IMR-90 (cell line): ENCODE measurements at regions not wholly inside any gene's neighbourhood (a gene's known extent, or its start where the extent isn't known, plus 50 kb on each side); places are given as distances from the start of the nearest gene placed in this dataset.

Experiments
- ATAC-seq: fragments of 200-7000 bp; cut with Tn5 transposase; 2 replicates; pipeline ENCODE4 v1.9.1; 2020; ENCODE audit warnings: low read depth, mild to moderate bottlenecking, moderate library complexity
- BruUV-seq: library from RNA; stranded (reverse); fragments of 400-500 nt; replicated peaks from 2 replicates; lab custom pipeline; 2021; lab: Mats Ljungman, UMichigan
- CTCF ChIA-PET: fragments of 300-600 bp; formaldehyde crosslinking; extraction: SDS; loops from one replicate; lab custom pipeline; 2021; ENCODE audit warnings: antibody characterized with exemption; lab: Yijun Ruan, JAX
- POLR2A ChIA-PET: fragments of 300-600 bp; sonication (Branson Sonifier 250); formaldehyde crosslinking; loops from one replicate; lab custom pipeline; 2022; ENCODE audit warnings: antibody characterized with exemption; ENCODE audit not compliant: unreplicated experiment; lab: Charles Lee
- DNase-seq: peaks from one replicate; pipeline ENCODE4 v3.0.0; 2013
- H2AFZ ChIP-seq: replicated peaks from 2 replicates; pipeline ENCODE3; 2013; ENCODE audit warnings: low read length, mild to moderate bottlenecking; ENCODE audit not compliant: poor library complexity
- H2AK5ac ChIP-seq: 2 replicates; pipeline ENCODE4 v1.6.1; 2013; ENCODE audit warnings: low read depth, low read length, inconsistent platforms
- H2AK9ac ChIP-seq: replicated peaks from 2 replicates; pipeline ENCODE3; 2013; ENCODE audit warnings: mild to moderate bottlenecking, low read depth, low read length, moderate library complexity; ENCODE audit not compliant: poor library complexity
- H2BK120ac ChIP-seq: 2 replicates; pipeline ENCODE4 v1.6.1; 2013; ENCODE audit warnings: low read depth, low read length, inconsistent platforms
- H2BK15ac ChIP-seq: 3 replicates; pipeline ENCODE4 v1.6.1; 2013; ENCODE audit warnings: low read depth, low read length, inconsistent platforms
- H2BK20ac ChIP-seq: 2 replicates; pipeline ENCODE4 v1.6.1; 2013; ENCODE audit warnings: low read depth, mild to moderate bottlenecking, inconsistent platforms, low read length, moderate library complexity
- H2BK5ac ChIP-seq: 2 replicates; pipeline ENCODE4 v1.6.1; 2013; ENCODE audit warnings: mild to moderate bottlenecking, low read depth, low read length, inconsistent platforms; ENCODE audit not compliant: poor library complexity, severe bottlenecking
- H3K14ac ChIP-seq: replicated peaks from 2 replicates; pipeline ENCODE4 v1.6.1; 2013; ENCODE audit warnings: low read depth, low read length, inconsistent platforms
- H3K18ac ChIP-seq: 2 replicates; pipeline ENCODE4 v1.6.1; 2013; ENCODE audit warnings: low read depth, low read length, control low read depth
- H3K23ac ChIP-seq: 2 replicates; pipeline ENCODE4 v1.6.1; 2013; ENCODE audit warnings: low read depth, low read length, inconsistent platforms
- H3K27ac ChIP-seq: 2 replicates; pipeline ENCODE4 v1.5.1; 2013; ENCODE audit warnings: mild to moderate bottlenecking, control low read depth, low read length; ENCODE audit not compliant: insufficient read depth
- H3K27me3 ChIP-seq: 2 replicates; pipeline ENCODE4 v1.6.1; 2013; ENCODE audit warnings: low read length; ENCODE audit not compliant: control insufficient read depth, insufficient read depth
- H3K36me3 ChIP-seq: 2 replicates; pipeline ENCODE4 v1.6.1; 2013; ENCODE audit warnings: low read length, mixed read lengths; ENCODE audit not compliant: control insufficient read depth, insufficient read depth
- H3K4ac ChIP-seq: 2 replicates; pipeline ENCODE4 v1.6.1; 2013; ENCODE audit warnings: low read depth, low read length, inconsistent platforms
- H3K4me1 ChIP-seq: 2 replicates; pipeline ENCODE4 v1.6.1; 2013; ENCODE audit warnings: low read length, mixed read lengths; ENCODE audit not compliant: control insufficient read depth, insufficient read depth
- H3K4me2 ChIP-seq: 2 replicates; pipeline ENCODE4 v1.6.1; 2013; ENCODE audit warnings: low read depth, mild to moderate bottlenecking, control low read depth, low read length, moderate library complexity
- H3K4me3 ChIP-seq: 2 replicates; pipeline ENCODE4 v1.5.1; 2013; ENCODE audit warnings: low read depth, mild to moderate bottlenecking, control low read depth, low read length, moderate library complexity; ENCODE audit not compliant: insufficient read depth
- H3K56ac ChIP-seq: 2 replicates; pipeline ENCODE4 v1.6.1; 2013; ENCODE audit warnings: low read length, inconsistent platforms; ENCODE audit not compliant: insufficient read depth; ENCODE audit errors: extremely low read depth
- H3K79me1 ChIP-seq, 2 experiments: 2 replicates each; pipeline ENCODE4 v1.6.1; 2013; ENCODE audit warnings: low read length in 2 of 2, inconsistent platforms in 1 of 2, low read depth in 1 of 2
- H3K9ac ChIP-seq: 2 replicates; pipeline ENCODE4 v1.6.1; 2013; ENCODE audit warnings: low read depth, low read length, control low read depth
- H3K9me1 ChIP-seq: 2 replicates; pipeline ENCODE4 v1.6.1; 2013; ENCODE audit warnings: low read length, inconsistent platforms; ENCODE audit not compliant: insufficient read depth
- H3K9me3 ChIP-seq: 2 replicates; pipeline ENCODE4 v1.6.1; 2013; ENCODE audit warnings: low read length; ENCODE audit not compliant: control insufficient read depth, insufficient read depth
- H4K20me1 ChIP-seq: 2 replicates; pipeline ENCODE4 v1.6.1; 2013; ENCODE audit warnings: low read length, inconsistent platforms; ENCODE audit not compliant: insufficient read depth
- H4K5ac ChIP-seq: 2 replicates; pipeline ENCODE4 v1.6.1; 2013; ENCODE audit warnings: mild to moderate bottlenecking, low read depth, low read length, control low read depth
- H4K8ac ChIP-seq, 2 experiments: 2 replicates each; pipeline ENCODE4 v1.6.1; 2013; ENCODE audit warnings: low read depth in 2 of 2, low read length in 2 of 2, control low read depth in 1 of 2, inconsistent platforms in 1 of 2
- H4K91ac ChIP-seq: 2 replicates; pipeline ENCODE4 v1.6.1; 2013; ENCODE audit warnings: low read depth, low read length, inconsistent platforms; ENCODE audit not compliant: insufficient read depth
- CHD1 ChIP-seq: IDR thresholded peaks from 2 replicates; pipeline ENCODE4 v1.6.1; 2012; ENCODE audit warnings: low read depth, low read length, improper control_type of control experiment
- FOS ChIP-seq: fragments of 150-350 bp; IDR thresholded peaks from 2 replicates; pipeline ENCODE4 v1.6.1; 2016; ENCODE audit warnings: low read depth, low read length
- MAFK ChIP-seq: IDR thresholded peaks from 2 replicates; pipeline ENCODE4 v1.6.1; 2012; ENCODE audit warnings: low read depth, low read length, improper control_type of control experiment
- MAZ ChIP-seq: IDR thresholded peaks from 2 replicates; pipeline ENCODE4 v1.6.1; 2012; ENCODE audit warnings: low read depth, mild to moderate bottlenecking, low read length, improper control_type of control experiment, moderate library complexity, borderline replicate concordance
- MXI1 ChIP-seq: IDR thresholded peaks from 2 replicates; pipeline ENCODE4 v1.6.1; 2012; ENCODE audit warnings: low read depth, mild to moderate bottlenecking, low read length, moderate library complexity, borderline replicate concordance
- RAD21 ChIP-seq: IDR thresholded peaks from 2 replicates; pipeline ENCODE4 v1.6.1; 2012; ENCODE audit warnings: low read length, improper control_type of control experiment
- RCOR1 ChIP-seq: IDR thresholded peaks from 2 replicates; pipeline ENCODE4 v1.6.1; 2012; ENCODE audit warnings: mild to moderate bottlenecking, low read length, improper control_type of control experiment; ENCODE audit not compliant: insufficient replicate concordance
- RFX5 ChIP-seq: IDR thresholded peaks from 2 replicates; pipeline ENCODE4 v1.8.0; 2012; ENCODE audit warnings: low read depth, mild to moderate bottlenecking, low read length, moderate library complexity
- SMC3 ChIP-seq: fragments of 150-350 bp; IDR thresholded peaks from 2 replicates; pipeline ENCODE4 v1.6.1; 2016; ENCODE audit warnings: low read depth, mild to moderate bottlenecking, antibody characterized with exemption, low read length, moderate library complexity
- WGBS, 2 experiments: methylation state at CpG; one replicate each; pipeline versions ENCODE4 v1.1.5 to v1.1.7; 2013; ENCODE audit warnings: missing lambda C conversion rate in 2 of 2; ENCODE audit not compliant: insufficient read length in 1 of 2; ENCODE audit errors: extremely low coverage in 2 of 2; 5-methylcytosine and 5-hydroxymethylcytosine counted together
- dilution Hi-C: fragments of 300-500 bp; cut with HindIII; formaldehyde crosslinking; loops from one replicate; pipeline ENCODE4 v1.14.3; 2018; ENCODE audit warnings: low sequenced_read_pairs; ENCODE audit not compliant: unreplicated experiment
- in situ Hi-C: fragments of 300-500 bp; cut with MboI; formaldehyde crosslinking; loops from 3 replicates; pipeline ENCODE4 v1.14.3; 2019; ENCODE audit warnings: low sequenced_read_pairs, inconsistent platforms, mixed read lengths
- intact Hi-C: fragments of 100-400 bp; cut with micrococcal nuclease; formaldehyde crosslinking; loops from 2 replicates; pipeline ENCODE4 v1.10.0; 2022

- intact Hi-C loops, result loop anchor here (5.0 kb wide), 3 partner anchors 83 to 367 kb away; partner anchors contain the start of gene CCDC71L
- H4K91ac ChIP-seq, result no peak overlapping the region
Observed at GRCh38 chr7:106369816-106370215, 85.0 kb upstream of the NAMPT start.

More at GRCh38 chr7:106369816-106370215, 85.0 kb upstream of the NAMPT start:
- BruUV-seq, result no TSS peak
- DNase-seq (no peak), ATAC-seq (no peak)
- in situ Hi-C loops, result no loop called here
- Histone ChIP-seq H3K18ac (no peak overlapping the region), H3K23ac (no peak overlapping the region), H2BK120ac (no peak overlapping the region), H2BK5ac (no peak overlapping the region), H2BK20ac (no peak overlapping the region), H3K4me1 (no peaks in the 10 kb centered on the region), H3K79me1 (no peaks in the 10 kb centered on the region), H3K4me2 (no peak overlapping the region), H3K14ac (no peak overlapping the region), H3K9me3 (no peaks in the 10 kb centered on the region), H2AFZ (no peak overlapping the region), H3K4me3 (no peak overlapping the region), H3K27me3 (no peaks in the 10 kb centered on the region; the same call in 1 of the 2 replicates), H2AK9ac (no peak overlapping the region), H4K20me1 (no peaks in the 10 kb centered on the region), H3K27ac (no peak overlapping the region), H2AK5ac (no peak overlapping the region), H3K9ac (no peak overlapping the region), H4K8ac (no peak overlapping the region), H3K56ac (no peak overlapping the region), H4K5ac (no peak overlapping the region), H3K9me1 (0 out of 2 replicates have a peak, but pooled peaks cover 2% of the 10 kb centered on the region), H3K36me3 (no peaks in the 10 kb centered on the region), H3K4ac (no peak overlapping the region), H2BK15ac (no peak overlapping the region)
- no peak for TF ChIP-seq SMC3
- no peak for TF ChIP-seq FOS
- no peak for TF ChIP-seq MXI1
- no peak for TF ChIP-seq RAD21
- no peak for TF ChIP-seq RFX5
- no peak for TF ChIP-seq MAFK
- TF ChIP-seq RCOR1, result no peak
- TF ChIP-seq CHD1, result no peak
- no peak for TF ChIP-seq MAZ
- WGBS, 2 experiments, result no CpG with 5 or more reads among the region's 2 CpGs
- POLR2A ChIA-PET, result no interaction called here
- dilution Hi-C loops, result no loop called here
- CTCF ChIA-PET, result interaction anchor here (0.7 kb wide), 1 partner anchor 193 kb away, joined by 3 read pairs; no protein-coding TSS in a partner anchor
